SKM-1 treated with dmso at 0.1 percent for 144 hours (cell line): ENCODE measurements at regions not wholly inside any gene's neighbourhood (a gene's known extent, or its start where the extent isn't known, plus 50 kb on each side); places are given as distances from the start of the nearest gene placed in this dataset.

ENCODE experiments used
- DNase-seq: peaks from one replicate; lab custom pipeline; 2025; ENCODE audit not compliant: unreplicated experiment; lab: John Stamatoyannopoulos, UW

GRCh38 chr3:59107856-59108815 lies 58.3 kb upstream of the CFAP20DC start:
- DNase-seq = no peak

GRCh38 chr3:59106085-59106648 lies 56.3 kb upstream of the CFAP20DC start:
- DNase-seq = no peak

GRCh38 chr3:59103552-59103951 lies 53.7 kb upstream of the CFAP20DC start:
- DNase-seq = no peak

GRCh38 chr3:59101231-59101736 lies 51.5 kb upstream of the CFAP20DC start:
- no peak for DNase-seq
